ENCODE measurements at regions not wholly inside any gene's neighbourhood (a gene's known extent, or its start where the extent isn't known, plus 50 kb on each side); places are given as distances from the start of the nearest gene placed in this dataset.

- no peak for TF ChIP-seq EZH2 (IDR thresholded peaks at IDR 0.05; ENCODE audit: borderline replicate concordance, low read depth, low read length, poor library complexity, severe bottlenecking)
- no peak for TF ChIP-seq CTCF (conservative IDR thresholded peaks at IDR 0.05; ENCODE audit: low read depth, low read length)
Observed at GRCh38 chr18:28576941-28577340, 400.0 kb upstream of the CDH2 start.

Measured in A673 (cell line).